Kidney (tissue), 13 donors: ENCODE measurements at regions not wholly inside any gene's neighbourhood (a gene's known extent, or its start where the extent isn't known, plus 50 kb on each side); places are given as distances from the start of the nearest gene placed in this dataset.

Experiments used
- DNase-seq, 5 donors: peaks; one replicate each; pipeline ENCODE4 v3.0.0-alpha.2; 2013 to 2020
- FAIRE-seq: peaks from 2 replicates; lab custom pipeline; 2012; peaks lifted over from hg19 to GRCh38; lab: Jason Lieb, UNC
- H3K27ac ChIP-seq, 2 donors: one replicate each; pipeline ENCODE4 v1.7.0; 2013; ENCODE audit warnings: low read depth in 2 of 2, low read length in 2 of 2, inconsistent platforms in 1 of 2
- H3K27me3 ChIP-seq: one replicate; pipeline ENCODE4 v1.7.1; 2013; ENCODE audit warnings: low read length, inconsistent platforms; ENCODE audit not compliant: control insufficient read depth, insufficient read depth
- H3K36me3 ChIP-seq, 3 donors: one replicate each; pipeline versions ENCODE4 v1.7.0 to v1.7.1; 2013; ENCODE audit warnings: low read length in 3 of 3, control low read depth in 1 of 3, inconsistent platforms in 1 of 3; ENCODE audit not compliant: insufficient read depth in 3 of 3, control insufficient read depth in 2 of 3
- H3K4me1 ChIP-seq, 3 donors: one replicate each; pipeline versions ENCODE4 v1.7.0 to v1.7.1; 2013; ENCODE audit warnings: low read length in 3 of 3, inconsistent platforms in 1 of 3, low read depth in 1 of 3; ENCODE audit not compliant: control insufficient read depth in 2 of 3, insufficient read depth in 2 of 3
- H3K4me3 ChIP-seq, 3 donors: one replicate each; pipeline versions ENCODE4 v1.7.0 to v1.8.1; 2013; ENCODE audit warnings: low read length in 3 of 3, control low read depth in 1 of 3, inconsistent platforms in 1 of 3
- H3K9ac ChIP-seq, 3 donors: one replicate each; pipeline versions ENCODE4 v1.7.0 to v1.7.1; 2013; ENCODE audit warnings: low read length in 3 of 3, control low read depth in 1 of 3, inconsistent platforms in 1 of 3
- H3K9me3 ChIP-seq, 3 donors: one replicate each; pipeline versions ENCODE4 v1.7.0 to v1.7.1; 2013; ENCODE audit warnings: low read length in 3 of 3, control low read depth in 1 of 3, inconsistent platforms in 1 of 3; ENCODE audit not compliant: control insufficient read depth in 2 of 3, insufficient read depth in 1 of 3
- intact Hi-C: fragments of 100-400 bp; cut with DNase I; formaldehyde crosslinking; loops from one replicate; pipeline ENCODE4 v1.11.1; 2022
- TF ChIP-seq, protein P1 (sequence below): IDR thresholded peaks from 3 replicates; pipeline ENCODE4 v1.5.1; 2012; ENCODE audit warnings: mild to moderate bottlenecking, moderate library complexity, borderline replicate concordance; ENCODE audit not compliant: insufficient read depth; ENCODE audit errors: extremely low read depth
- donor health status: control.
- donor health status: control.
- donor health status: control.
- donor health status: control.
- donor health status: control.
- donor health status: DM: yes; HTN: yes; CAD: no.
- donor health status: Normal renal cell carcinoma (clear cell type).

DNA sequence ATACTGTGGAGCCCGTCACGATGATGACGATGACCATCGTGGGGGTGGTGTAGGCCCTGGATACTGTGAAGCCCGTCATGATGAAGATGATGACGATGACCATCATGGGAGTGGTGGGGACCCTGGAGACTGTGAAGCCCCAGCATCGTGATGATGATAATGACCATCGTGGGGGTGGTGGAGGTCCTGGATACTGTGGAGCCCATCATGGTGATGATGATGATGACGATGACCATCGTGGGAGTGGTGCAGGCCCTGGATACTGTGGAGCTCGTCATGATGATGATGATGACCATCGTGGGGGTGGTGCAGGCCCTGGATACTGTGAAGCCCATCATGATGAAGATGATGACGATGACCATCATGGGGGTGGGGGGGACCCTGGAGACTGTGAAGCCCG, 81.0 kb upstream of the SALL3 start:
- Histone ChIP-seq H3K27ac (no peak overlapping the region), H3K9ac (no peak overlapping the region), H3K4me1 (peaks cover 0 to 3% (median 0%) of the 10 kb centered on the region in 3 donors), H3K27me3 (no peaks in the 10 kb centered on the region), H3K4me3 (no peak overlapping the region), H3K36me3 (no peaks in the 10 kb centered on the region), H3K9me3 (peaks cover 0 to 2% (median 0%) of the 10 kb centered on the region in 3 donors)
- intact Hi-C loops, result no loop called here
- FAIRE-seq, result no peak
- TF ChIP-seq, protein P1, sequence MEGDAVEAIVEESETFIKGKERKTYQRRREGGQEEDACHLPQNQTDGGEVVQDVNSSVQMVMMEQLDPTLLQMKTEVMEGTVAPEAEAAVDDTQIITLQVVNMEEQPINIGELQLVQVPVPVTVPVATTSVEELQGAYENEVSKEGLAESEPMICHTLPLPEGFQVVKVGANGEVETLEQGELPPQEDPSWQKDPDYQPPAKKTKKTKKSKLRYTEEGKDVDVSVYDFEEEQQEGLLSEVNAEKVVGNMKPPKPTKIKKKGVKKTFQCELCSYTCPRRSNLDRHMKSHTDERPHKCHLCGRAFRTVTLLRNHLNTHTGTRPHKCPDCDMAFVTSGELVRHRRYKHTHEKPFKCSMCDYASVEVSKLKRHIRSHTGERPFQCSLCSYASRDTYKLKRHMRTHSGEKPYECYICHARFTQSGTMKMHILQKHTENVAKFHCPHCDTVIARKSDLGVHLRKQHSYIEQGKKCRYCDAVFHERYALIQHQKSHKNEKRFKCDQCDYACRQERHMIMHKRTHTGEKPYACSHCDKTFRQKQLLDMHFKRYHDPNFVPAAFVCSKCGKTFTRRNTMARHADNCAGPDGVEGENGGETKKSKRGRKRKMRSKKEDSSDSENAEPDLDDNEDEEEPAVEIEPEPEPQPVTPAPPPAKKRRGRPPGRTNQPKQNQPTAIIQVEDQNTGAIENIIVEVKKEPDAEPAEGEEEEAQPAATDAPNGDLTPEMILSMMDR, result no peak
- DNase-seq, result no peak

DNA sequence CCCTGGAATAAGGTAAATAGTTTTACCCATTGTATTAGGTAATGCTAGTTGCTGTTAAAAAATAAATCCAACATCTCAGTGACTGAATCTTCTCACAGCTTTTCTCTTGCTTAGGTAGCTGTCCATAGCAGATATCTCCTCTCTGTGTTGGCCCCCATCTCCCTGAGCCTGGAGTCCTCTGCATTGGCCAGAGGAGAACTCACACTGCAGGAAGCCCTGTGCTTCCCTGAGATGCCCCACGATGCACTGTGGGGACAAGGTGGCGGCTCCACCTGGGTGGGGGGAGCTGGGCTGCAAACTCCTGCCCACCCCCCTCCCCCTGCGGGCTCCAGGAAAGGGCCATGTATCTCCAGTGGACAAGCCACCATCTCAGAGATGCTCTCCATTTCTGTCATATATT, 80.4 kb upstream of the SALL3 start:
- Histone ChIP-seq H3K9ac (no peak overlapping the region), H3K4me3 (no peak overlapping the region), H3K36me3 (no peaks in the 10 kb centered on the region), H3K9me3 (peaks cover 0 to 2% (median 0%) of the 10 kb centered on the region in 3 donors), H3K4me1 (no peaks in the 10 kb centered on the region), H3K27me3 (no peaks in the 10 kb centered on the region), H3K27ac (no peak overlapping the region)
- FAIRE-seq (no peak), DNase-seq (no peak)
- TF ChIP-seq, protein P1, result no peak
- intact Hi-C loops, result no loop called here

DNA sequence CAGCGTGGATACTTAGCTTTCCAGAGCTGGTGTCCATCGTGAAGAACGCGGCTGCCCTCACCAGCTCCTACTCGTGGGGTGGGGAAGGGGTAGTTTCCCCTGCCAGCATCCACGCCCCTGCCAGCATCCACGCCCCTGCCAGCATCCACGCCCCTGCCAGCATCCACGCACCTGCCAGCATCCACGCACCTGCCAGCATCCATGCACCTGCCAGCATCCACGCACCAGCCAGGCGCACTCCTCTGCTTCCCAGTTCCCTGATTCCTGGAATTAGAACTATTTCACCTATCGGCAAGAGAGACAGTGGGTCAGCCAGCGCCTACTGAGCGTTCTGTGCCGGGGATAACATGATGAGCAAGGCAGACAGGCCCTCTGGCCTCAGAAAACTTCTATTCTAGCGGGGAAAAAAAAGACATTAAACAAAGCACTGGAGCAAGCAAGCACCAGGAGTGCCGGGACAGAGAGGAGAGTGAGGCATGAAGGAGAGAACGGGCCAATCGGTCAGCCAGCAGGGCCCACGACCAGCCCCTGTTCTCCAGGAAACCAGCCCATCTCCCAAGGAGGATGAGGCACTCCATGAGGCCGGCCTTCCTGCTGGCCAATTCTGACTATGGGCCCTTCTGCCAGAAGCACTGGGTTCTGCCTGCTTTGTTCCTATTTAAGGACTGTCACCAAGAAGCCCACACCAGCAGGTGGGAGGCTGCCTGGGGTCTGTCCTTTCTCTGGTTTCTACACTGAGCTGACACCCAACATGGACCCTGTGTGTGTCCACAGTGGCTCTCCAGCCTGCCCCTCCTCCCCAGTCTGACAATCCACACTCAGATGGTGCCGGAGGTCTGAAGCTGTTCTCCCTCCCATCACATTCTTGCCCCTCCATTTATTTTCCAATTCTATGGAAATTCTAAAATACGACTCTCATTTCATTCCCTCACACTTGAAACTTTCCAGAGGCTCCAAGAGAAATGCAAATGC, 78.4 kb upstream of the SALL3 start:
- intact Hi-C loops, result no loop called here
- no peaks in the 10 kb centered on the region for H3K36me3 ChIP-seq
- no peak for FAIRE-seq
- H3K9me3 ChIP-seq, result peaks cover 0 to 2% (median 0%) of the 10 kb centered on the region in 3 donors
- no peak overlapping the region for H3K9ac ChIP-seq
- H3K27ac ChIP-seq, result no peak overlapping the region
- H3K4me3 ChIP-seq, result no peak overlapping the region
- no peak for DNase-seq
- no peaks in the 10 kb centered on the region for H3K4me1 ChIP-seq
- TF ChIP-seq, protein P1, result no peak
- no peaks in the 10 kb centered on the region for H3K27me3 ChIP-seq
